GM12891 (cell line): ENCODE measurements at regions not wholly inside any gene's neighbourhood (a gene's known extent, or its start where the extent isn't known, plus 50 kb on each side); places are given as distances from the start of the nearest gene placed in this dataset.
"Not testable (repeated sequence)": the region's sequence is repeated elsewhere in the genome, so short reads cannot be mapped to it uniquely, and the experiment has no call there.

Experiments used
- POLR2A ChIP-seq: IDR thresholded peaks from 2 replicates; pipeline ENCODE4 v1.6.1; 2011; ENCODE audit warnings: low read depth, low read length, control low read depth
- POLR2AphosphoS5 ChIP-seq: IDR thresholded peaks from 2 replicates; pipeline ENCODE4 v1.6.1; 2011; ENCODE audit warnings: low read depth, low read length, control low read depth
- SPI1 ChIP-seq: IDR thresholded peaks from 2 replicates; pipeline ENCODE4 v1.6.1; 2011; ENCODE audit warnings: low read depth, low read length, control low read depth
- TAF1 ChIP-seq: IDR thresholded peaks from 2 replicates; pipeline ENCODE4 v1.6.1; 2011; ENCODE audit warnings: low read depth, low read length, control low read depth

GRCh38 chr2:87497135-87497534 lies 250.8 kb upstream of the PLGLB2 start:
- TF ChIP-seq POLR2A, POLR2AphosphoS5, TAF1, SPI1: not testable (repeated sequence)
